Lower lobe of right lung (tissue), 2 donors: ENCODE measurements at regions not wholly inside any gene's neighbourhood (a gene's known extent, or its start where the extent isn't known, plus 50 kb on each side); places are given as distances from the start of the nearest gene placed in this dataset.
"Not testable (repeated sequence)": the region's sequence is repeated elsewhere in the genome, so short reads cannot be mapped to it uniquely, and the experiment has no call there.

Source experiments
- ATAC-seq, 2 donors: fragments of 200-7000 bp; cut with Tn5 transposase; one replicate each; pipeline ENCODE4 v1.9.1; 2020 to 2022; ENCODE audit warnings: mild to moderate bottlenecking in 2 of 2, moderate library complexity in 2 of 2
- DNase-seq: peaks from one replicate; pipeline ENCODE4 v3.0.0-alpha.2; 2020
- H3K27ac ChIP-seq: fragments of 200-600 bp; one replicate; pipeline ENCODE4 v1.8.0; 2022
- H3K27me3 ChIP-seq: fragments of 200-600 bp; one replicate; pipeline ENCODE4 v1.8.0; 2022; ENCODE audit warnings: low read depth
- H3K36me3 ChIP-seq: fragments of 200-600 bp; one replicate; pipeline ENCODE4 v1.8.0; 2022; ENCODE audit warnings: mild to moderate bottlenecking
- H3K4me1 ChIP-seq: fragments of 200-600 bp; one replicate; pipeline ENCODE4 v1.8.0; 2022
- H3K4me3 ChIP-seq: fragments of 200-600 bp; one replicate; pipeline ENCODE4 v1.8.0; 2022; ENCODE audit warnings: mild to moderate bottlenecking
- H3K9me3 ChIP-seq: fragments of 200-600 bp; one replicate; pipeline ENCODE4 v1.8.0; 2022
- CTCF ChIP-seq: fragments of 200-600 bp; IDR thresholded peaks from one replicate; pipeline ENCODE4 v1.8.0; 2022; ENCODE audit warnings: antibody characterized with exemption, mild to moderate bottlenecking
- intact Hi-C: fragments of 100-400 bp; cut with DNase I; formaldehyde crosslinking; loops from one replicate; pipeline ENCODE4 v1.11.0; 2022
- donor health status: DM: no; HTN: yes; CAD: no; lungs with severe emphysema.

DNA sequence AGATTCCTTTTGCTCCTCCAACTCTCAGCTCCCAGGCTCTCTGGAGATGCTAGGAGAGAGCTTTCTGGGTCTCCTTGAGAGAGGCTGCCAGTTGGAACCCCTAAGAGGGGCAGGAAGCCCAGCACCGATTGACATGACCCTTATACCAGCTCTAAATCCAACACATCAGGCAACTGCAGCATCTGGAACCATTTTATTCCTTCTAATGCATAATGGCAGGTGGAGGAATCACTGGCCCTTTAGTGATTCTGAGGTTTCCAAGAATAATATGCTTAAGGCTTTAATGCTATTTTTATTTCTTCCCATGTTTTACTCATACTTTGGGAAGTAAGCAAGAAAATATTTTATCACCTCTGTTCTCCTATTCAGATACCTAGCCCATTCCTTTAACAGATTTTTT, 60.3 kb upstream of the TEX264 start:
- no peak overlapping the region for H3K27ac ChIP-seq
- no peak overlapping the region for H3K4me3 ChIP-seq
- H3K4me1 ChIP-seq, result no peaks in the 10 kb centered on the region
- H3K36me3 ChIP-seq, result no peaks in the 10 kb centered on the region
- no peaks in the 10 kb centered on the region for H3K9me3 ChIP-seq
- no peak for ATAC-seq
- DNase-seq, result no peak
- H3K27me3 ChIP-seq, result no peaks in the 10 kb centered on the region
- intact Hi-C loops, result no loop called here
- TF ChIP-seq CTCF, result no peak

DNA sequence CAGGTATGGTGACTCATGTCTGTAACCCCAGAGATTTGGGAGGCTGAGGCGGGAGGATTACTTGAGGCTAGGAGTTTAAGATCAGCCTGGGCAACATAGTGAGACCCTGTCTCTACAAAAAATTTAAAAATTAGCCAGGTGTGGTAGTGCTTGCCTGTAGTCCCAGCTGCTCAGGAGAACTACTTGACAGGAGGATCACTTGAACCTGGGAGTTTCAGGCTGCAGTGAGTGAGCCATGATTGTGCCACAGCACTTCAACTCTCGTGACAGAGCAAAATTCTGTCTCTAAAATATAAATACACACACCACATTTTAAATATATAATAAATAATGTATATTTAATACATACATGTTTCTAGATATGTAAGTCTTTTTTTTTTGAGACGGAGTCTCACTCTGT, 53.5 kb upstream of the TEX264 start:
- peak; percentile 73 to 88 for ATAC-seq
- no peak for TF ChIP-seq CTCF
- Histone ChIP-seq H3K27me3 (no peaks in the 10 kb centered on the region), H3K27ac (no peak overlapping the region), H3K4me1 (peaks cover 27% of the 10 kb centered on the region), H3K36me3 (no peaks in the 10 kb centered on the region), H3K4me3 (no peak overlapping the region), H3K9me3 (no peaks in the 10 kb centered on the region)
- no peak for DNase-seq
- intact Hi-C loops, result no loop called here

- H3K9me3 ChIP-seq, H3K27me3 ChIP-seq, intact Hi-C loops, H3K4me3 ChIP-seq, H3K36me3 ChIP-seq, DNase-seq: not testable (repeated sequence)
- H3K27ac ChIP-seq, result peak overlapping the region; percentile 0
- ATAC-seq, result peak in 1 of 2 donors; percentile 50
- H3K4me1 ChIP-seq, result peaks cover 31% of the 10 kb centered on the region
These were observed 53.0 kb upstream of the TEX264 start for GRCh38 chr3:51618038-51618437.

GRCh38 chr3:51618496-51618895, 52.6 kb upstream of the TEX264 start:
- no peak overlapping the region for H3K4me3 ChIP-seq
- H3K27me3 ChIP-seq, result no peaks in the 10 kb centered on the region
- ATAC-seq (no peak), DNase-seq (no peak)
- H3K4me1 ChIP-seq, result peaks cover 35% of the 10 kb centered on the region
- peak overlapping the region; percentile 0 for H3K27ac ChIP-seq
- no peak for TF ChIP-seq CTCF
- no peaks in the 10 kb centered on the region for H3K9me3 ChIP-seq
- intact Hi-C loops, result no loop called here
- H3K36me3 ChIP-seq, result no peaks in the 10 kb centered on the region

DNA sequence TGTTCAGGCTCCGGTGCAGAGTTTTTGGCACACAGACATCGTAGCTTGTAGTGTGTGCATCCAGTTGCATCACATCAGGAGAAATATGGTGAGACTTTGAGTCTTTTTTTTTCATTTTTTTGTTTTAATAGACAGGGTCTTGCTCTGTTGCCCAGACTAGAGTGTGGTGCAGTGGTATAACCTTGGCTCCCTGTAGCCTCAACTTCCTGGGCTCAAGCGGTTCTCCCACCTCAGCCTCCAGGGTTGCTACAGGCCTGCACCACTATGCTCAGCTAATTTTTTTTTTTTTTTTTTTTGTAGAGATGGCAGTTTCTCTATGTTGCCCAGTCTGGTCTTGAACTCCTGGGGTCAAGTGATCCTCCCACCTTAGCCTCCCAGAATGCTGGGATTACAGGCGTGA, 51.1 kb upstream of the TEX264 start:
- DNase-seq (no peak), ATAC-seq (no peak)
- Histone ChIP-seq H3K27me3 (no peaks in the 10 kb centered on the region), H3K36me3 (no peaks in the 10 kb centered on the region), H3K9me3 (no peaks in the 10 kb centered on the region), H3K27ac (no peak overlapping the region), H3K4me1 (peaks cover 35% of the 10 kb centered on the region), H3K4me3 (no peak overlapping the region)
- intact Hi-C loops, result no loop called here
- TF ChIP-seq CTCF, result no peak

GRCh38 chr3:51620543-51620942, 50.5 kb upstream of the TEX264 start:
- Histone ChIP-seq H3K27ac (peak overlapping the region; percentile 38), H3K9me3 (no peaks in the 10 kb centered on the region), H3K36me3 (no peaks in the 10 kb centered on the region), H3K27me3 (no peaks in the 10 kb centered on the region), H3K4me3 (no peak overlapping the region), H3K4me1 (peaks cover 35% of the 10 kb centered on the region)
- TF ChIP-seq CTCF, result no peak
- peak; percentile 34 to 68 for ATAC-seq
- DNase-seq, result no peak
- intact Hi-C loops, result no loop called here
